ENCODE measurements at regions not wholly inside any gene's neighbourhood (a gene's known extent, or its start where the extent isn't known, plus 50 kb on each side); places are given as distances from the start of the nearest gene placed in this dataset.
"Not testable (repeated sequence)": the region's sequence is repeated elsewhere in the genome, so short reads cannot be mapped to it uniquely, and the experiment has no call there.

DNA sequence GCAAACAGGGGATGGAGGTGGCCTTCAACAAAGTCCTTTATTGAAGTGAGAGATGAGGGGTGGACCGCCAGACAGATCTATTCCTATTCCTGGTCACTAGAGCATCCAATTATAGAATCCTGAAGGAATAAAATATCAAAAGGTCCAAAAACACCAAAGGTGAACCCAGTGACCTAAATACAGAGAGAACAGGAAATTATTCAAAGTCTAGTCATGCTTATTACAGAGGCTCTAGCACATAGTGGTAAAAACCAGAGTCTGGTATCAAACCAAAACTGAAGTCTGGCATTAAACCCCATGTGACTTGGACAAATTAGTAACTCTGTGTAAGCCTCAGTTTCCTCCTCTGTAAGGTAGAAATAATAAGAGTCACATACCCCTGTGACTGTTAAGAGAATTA, 100.5 kb upstream of the SNX2 start:
- no peak for DNase-seq

DNA sequence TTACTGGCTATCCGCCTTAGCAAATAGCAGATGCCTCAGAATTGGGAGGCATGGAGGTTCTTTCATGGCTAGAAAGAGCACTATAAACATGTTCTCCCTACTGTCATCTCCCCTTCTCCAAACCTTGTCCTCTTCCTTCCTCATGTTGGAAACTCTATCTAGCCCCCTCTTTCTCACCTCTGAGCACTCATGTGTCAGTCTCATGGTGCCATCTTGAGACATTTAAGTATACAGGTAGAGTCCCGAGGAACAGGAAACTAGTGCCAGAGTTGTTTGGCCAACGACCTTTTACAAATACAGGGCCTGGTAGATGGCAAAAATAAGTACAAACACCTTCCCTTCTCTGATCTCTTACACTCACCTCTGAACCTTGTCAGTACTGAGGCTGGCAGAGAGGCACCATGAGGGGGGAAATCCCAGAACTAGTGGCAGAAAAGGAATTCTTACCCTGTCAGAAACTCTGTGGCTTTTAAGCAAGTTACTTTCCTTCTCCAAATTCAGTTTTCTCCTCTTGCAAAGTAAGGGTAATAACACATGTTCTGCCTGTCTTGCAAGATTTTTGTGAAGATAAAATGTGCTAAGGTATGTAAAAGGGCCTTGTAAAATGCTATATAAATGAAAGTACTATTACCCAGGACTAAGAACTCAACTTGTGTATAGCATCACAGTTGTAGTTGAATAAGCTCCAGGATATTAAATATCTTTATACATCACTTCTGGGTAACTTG, 94.1 kb upstream of the SNX2 start:
- no peak for DNase-seq

DNA sequence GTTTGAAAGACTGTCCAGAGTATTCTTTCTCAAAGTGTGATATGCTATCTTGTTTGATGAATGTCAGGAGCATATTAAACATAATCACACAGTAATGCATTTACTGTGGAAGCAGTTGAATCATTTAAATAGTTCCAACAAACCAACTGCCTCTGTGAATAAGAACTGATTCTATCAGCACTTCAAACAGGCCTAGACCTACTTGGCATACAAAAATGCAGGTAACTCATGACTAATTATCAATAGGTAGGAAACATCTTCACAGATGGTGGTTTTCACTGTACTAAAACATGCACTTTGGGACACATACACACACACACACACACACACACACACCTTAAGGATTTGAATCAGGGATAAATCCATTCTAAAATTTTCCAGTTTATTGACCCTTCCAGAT, 91.2 kb upstream of the SNX2 start:
- DNase-seq = no peak

GRCh38 chr5:122690266-122690665, 84.6 kb upstream of the SNX2 start:
- DNase-seq = no peak

DNA sequence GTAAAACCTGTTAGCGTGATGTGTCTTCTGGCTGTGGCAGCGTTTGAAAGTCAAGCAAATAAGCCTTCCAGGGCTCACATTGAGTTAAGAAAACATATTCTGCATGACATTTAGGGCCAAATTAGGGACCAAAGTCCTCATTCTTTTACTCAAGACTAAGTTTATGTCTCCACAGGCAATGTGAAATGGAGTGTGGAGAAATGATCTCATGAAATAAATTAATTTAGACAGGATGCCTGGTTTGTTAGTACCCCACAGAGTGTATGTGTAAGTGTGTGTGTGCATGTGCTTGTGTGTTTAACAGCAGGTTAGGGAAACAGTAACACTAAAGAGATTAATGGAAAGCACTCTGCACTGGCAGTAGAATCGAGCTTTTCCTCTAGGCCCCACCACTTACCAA, 82.9 kb upstream of the SNX2 start:
- DNase-seq = no peak

- no peak for DNase-seq
Observed at GRCh38 chr5:122693963-122694362, 80.9 kb upstream of the SNX2 start.

- no peak for DNase-seq
Observed at GRCh38 chr5:122694884-122695283, 80.0 kb upstream of the SNX2 start.

DNA sequence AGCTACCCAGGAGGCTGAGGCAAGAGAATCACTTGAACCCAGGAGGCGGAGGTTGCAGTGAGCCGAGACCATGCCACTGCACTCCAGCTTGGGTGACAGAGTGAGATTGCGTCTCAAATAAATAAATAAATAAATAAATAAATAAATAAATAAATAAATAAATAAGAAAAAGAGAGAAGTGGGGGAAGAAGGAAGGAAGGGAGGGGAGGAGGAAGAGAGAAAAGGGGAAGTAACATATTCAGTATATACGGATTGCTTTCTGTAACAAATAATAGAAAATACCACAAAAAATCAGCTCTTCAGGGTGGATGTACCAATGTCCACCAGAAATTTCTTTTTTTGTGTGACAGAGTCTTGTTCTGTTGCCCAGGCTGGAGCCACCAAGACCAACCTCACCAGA, 78.1 kb upstream of the SNX2 start:
- DNase-seq = not testable (repeated sequence)

DNA sequence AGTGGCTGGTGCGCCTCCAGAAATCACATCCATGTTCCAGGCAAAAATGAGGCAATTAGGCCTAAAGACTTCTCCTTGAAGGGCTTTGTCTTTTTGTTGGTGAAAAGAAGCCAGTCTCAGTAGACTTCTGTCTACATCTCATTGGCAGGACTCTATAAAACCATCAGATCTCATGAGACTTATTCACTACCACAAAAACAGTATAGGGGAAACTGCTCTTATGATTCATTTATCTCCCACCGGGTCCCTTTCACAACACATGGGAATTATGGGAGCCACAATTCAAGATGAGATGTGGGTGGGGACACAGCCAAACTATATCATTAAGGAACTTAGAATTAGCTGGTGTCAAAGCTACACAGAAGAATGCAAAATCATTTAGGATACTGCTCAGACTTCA, 77.7 kb upstream of the SNX2 start:
- no peak for DNase-seq

DNA sequence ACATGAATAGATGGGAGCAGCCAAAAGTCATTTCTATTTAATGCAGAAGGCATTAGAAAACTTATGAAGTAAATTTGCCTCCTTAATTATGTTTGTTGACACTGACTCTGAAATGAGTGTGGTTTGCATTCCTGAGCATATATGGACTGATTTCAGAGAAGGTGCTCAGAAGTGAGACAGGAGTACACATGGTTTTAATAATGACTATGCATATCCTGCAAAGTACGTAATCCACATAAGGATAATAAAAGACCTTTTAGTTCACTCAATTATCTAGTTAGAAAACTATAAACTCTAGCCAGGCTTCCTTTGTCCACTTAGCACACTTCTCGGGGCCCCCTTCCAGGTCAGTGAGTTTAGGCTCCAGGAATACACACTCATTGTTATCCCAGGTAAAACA, 75.7 kb upstream of the SNX2 start:
- DNase-seq = no peak

GRCh38 chr5:122701640-122702523, 73.0 kb upstream of the SNX2 start:
- DNase-seq = no peak

DNA sequence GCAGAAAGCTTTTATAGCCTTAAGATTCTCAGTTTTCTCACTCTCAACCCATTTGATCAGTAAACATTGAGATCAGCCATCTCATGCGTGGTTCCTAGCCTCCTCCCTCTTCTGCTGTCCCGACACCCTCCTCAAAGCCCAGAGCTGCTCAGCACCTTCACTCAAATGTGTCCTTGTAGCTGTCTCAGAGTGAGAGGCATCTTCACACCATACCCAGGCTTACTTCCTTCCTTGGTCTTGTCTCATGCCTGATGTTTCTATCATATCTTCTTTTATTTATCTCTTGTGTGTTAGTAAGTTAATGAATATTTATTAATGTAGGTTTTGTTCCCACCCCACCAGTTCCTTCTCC, 72.4 kb upstream of the SNX2 start:
- DNase-seq = no peak

DNA sequence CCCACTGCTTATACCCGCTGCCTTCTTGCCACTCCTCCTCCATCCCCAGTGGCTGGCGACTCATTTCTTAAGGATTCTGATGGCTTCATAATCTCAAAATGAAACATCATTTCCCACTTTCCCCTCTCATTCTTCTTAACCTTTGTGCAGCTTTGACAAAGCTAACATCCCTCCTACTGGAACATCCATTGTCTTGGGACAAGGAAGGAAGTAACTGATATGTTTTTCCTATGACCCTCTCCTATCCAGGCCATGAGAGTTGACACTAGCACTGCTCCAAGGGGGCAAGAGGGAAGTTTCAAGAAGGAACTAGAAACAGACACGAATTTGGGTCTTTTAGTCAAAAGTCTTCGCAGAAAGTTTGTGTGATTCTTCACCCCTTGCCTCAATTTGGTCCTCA, 71.7 kb upstream of the SNX2 start:
- DNase-seq = no peak

DNA sequence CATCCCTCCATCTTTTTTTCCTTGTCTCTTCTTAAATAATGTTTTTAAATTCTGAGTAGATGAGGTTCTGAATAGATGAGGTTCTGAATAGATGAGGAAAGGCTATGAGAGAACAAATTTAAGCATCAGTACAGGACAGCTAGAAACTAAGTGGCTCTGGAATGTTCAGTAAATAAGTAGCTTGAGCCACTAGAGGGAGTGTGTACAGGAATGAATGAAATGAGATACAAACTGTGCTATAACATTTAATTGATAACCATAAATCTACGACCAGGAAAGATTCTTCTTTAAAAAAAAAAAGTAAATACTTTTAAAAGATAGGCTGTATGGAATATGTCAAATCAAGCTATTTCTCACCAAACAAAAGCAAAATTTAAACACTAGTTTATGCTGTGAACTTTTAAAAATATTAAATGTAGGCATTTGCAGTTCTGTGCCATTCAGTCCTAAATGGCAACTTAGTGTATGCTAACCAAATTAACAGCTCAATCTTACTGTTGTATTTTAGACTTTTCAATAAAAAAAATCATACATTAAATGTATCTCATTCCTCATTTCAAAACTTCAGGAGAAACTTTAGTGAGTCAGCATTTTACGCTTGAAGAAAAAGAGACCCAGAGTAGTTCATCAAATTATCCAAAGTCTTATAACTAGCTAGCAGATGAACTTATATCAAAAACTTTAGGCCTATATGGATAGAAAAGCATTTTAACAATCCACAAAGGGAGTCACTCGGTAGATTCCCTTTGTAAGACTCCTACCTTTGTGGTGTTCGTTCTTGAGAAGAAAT, 70.4 kb upstream of the SNX2 start:
- DNase-seq = peak; percentile 48

- no peak for DNase-seq
Observed at GRCh38 chr5:122705851-122706250, 69.0 kb upstream of the SNX2 start.

DNA sequence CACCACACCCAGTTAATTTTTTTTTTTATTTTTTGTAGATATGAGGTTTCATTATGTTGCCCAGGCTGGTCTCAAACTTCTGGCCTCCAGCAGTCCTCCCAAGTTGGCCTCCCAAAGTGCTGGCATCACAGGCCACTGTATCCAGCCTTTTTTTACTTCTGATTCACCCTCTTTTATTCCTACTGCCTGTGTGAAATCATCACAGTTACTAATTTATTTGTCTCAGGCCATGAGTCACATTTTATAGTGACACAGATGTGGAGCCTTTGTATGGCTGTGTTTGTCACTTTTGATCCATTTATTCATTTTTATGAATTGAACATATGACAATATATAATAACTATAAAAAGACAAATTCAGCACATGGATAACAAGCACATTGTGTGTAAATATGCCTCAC, 67.1 kb upstream of the SNX2 start:
- DNase-seq = no peak

GRCh38 chr5:122713041-122713440, 61.8 kb upstream of the SNX2 start:
- DNase-seq = no peak

DNA sequence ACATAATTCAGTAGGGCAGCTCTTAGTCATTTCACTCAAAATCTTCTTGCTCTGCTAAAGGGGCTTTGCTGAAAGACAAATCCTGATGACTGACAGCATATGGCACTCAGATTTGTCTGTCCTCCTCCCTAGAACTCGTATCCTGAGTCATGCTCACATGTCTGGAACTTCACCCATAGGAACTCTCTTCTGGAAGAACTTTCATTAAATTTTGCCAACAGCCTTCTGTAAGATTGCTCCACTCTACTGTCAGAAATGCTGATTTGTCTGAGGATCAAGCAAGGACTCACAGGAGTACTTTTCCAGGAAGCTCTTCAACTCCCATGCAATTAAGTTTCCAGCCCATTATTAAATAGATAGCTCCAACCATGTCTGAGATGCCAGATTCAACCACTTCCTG, 59.8 kb upstream of the SNX2 start:
- no peak for DNase-seq

GRCh38 chr5:122718611-122719010, 56.3 kb upstream of the SNX2 start:
- DNase-seq = no peak

- no peak for DNase-seq
Observed at GRCh38 chr5:122719991-122720746, 54.7 kb upstream of the SNX2 start.

- no peak for DNase-seq
Observed at GRCh38 chr5:122721127-122721526, 53.8 kb upstream of the SNX2 start.

DNA sequence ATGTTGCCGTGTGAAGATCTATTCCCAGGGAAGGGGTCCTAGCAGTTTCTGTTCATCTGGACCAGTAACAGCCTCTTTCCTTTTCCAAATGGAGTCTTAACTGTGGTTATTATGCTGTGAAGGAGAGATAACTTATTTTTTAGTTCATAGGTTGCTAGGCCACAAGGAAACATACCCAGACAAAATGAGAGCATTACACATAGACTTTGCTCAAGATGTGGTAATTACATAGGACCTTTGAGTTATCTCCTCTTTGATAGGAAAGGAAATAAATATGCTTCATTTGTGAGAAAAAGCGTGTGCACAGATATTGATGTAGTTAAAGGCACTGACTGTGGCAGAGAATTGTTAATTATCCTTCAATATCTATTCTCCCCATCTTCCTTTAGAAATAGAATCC, 52.5 kb upstream of the SNX2 start:
- no peak for DNase-seq

Measured in hematopoietic multipotent progenitor cell treated with erythropoietin and hydrocortisone succinate and interleukin-3 and kit ligand, for 8 days (in vitro differentiated cells).